IPS-18a (cell line): ENCODE measurements at regions not wholly inside any gene's neighbourhood (a gene's known extent, or its start where the extent isn't known, plus 50 kb on each side); places are given as distances from the start of the nearest gene placed in this dataset.

Source experiments
- H3K27ac ChIP-seq: one replicate; pipeline ENCODE4 v1.5.1; 2013; ENCODE audit warnings: low read length
- H3K27me3 ChIP-seq: one replicate; pipeline ENCODE4 v1.6.1; 2013; ENCODE audit warnings: mild to moderate bottlenecking, low read length; ENCODE audit not compliant: control insufficient read depth, insufficient read depth
- H3K36me3 ChIP-seq: one replicate; pipeline ENCODE4 v1.6.1; 2013; ENCODE audit warnings: low read depth, low read length; ENCODE audit not compliant: control insufficient read depth
- H3K4me1 ChIP-seq: one replicate; pipeline ENCODE4 v1.6.1; 2013; ENCODE audit warnings: low read depth, low read length; ENCODE audit not compliant: control insufficient read depth
- H3K4me3 ChIP-seq: one replicate; pipeline ENCODE4 v1.5.1; 2013; ENCODE audit warnings: low read length
- H3K9ac ChIP-seq: one replicate; pipeline ENCODE4 v1.6.1; 2013; ENCODE audit warnings: mild to moderate bottlenecking, low read length, moderate library complexity
- H3K9me3 ChIP-seq: one replicate; pipeline ENCODE4 v1.6.1; 2013; ENCODE audit warnings: low read depth, low read length; ENCODE audit not compliant: control insufficient read depth

- peaks cover 9% of the 10 kb centered on the region for H3K4me1 ChIP-seq
- H3K9me3 ChIP-seq, result no peaks in the 10 kb centered on the region
- no peaks in the 10 kb centered on the region for H3K27me3 ChIP-seq
- H3K4me3 ChIP-seq, result no peak overlapping the region
- no peaks in the 10 kb centered on the region for H3K36me3 ChIP-seq
- no peak overlapping the region for H3K27ac ChIP-seq
- H3K9ac ChIP-seq, result no peak overlapping the region
These were observed 620.6 kb upstream of the GNPDA2 start for GRCh38 chr4:45346816-45347435.

- peaks cover 9% of the 10 kb centered on the region for H3K4me1 ChIP-seq
- H3K36me3 ChIP-seq, result no peaks in the 10 kb centered on the region
- H3K9ac ChIP-seq, result no peak overlapping the region
- H3K27ac ChIP-seq, result no peak overlapping the region
- H3K4me3 ChIP-seq, result no peak overlapping the region
- no peaks in the 10 kb centered on the region for H3K27me3 ChIP-seq
- no peaks in the 10 kb centered on the region for H3K9me3 ChIP-seq
These were observed 619.2 kb upstream of the GNPDA2 start for GRCh38 chr4:45345558-45345957.

GRCh38 chr4:45331802-45332201 is 605.4 kb upstream of the GNPDA2 start:
- no peak overlapping the region for H3K27ac ChIP-seq
- H3K4me1 ChIP-seq, result peaks cover 9% of the 10 kb centered on the region
- no peak overlapping the region for H3K4me3 ChIP-seq
- H3K9ac ChIP-seq, result no peak overlapping the region
- no peaks in the 10 kb centered on the region for H3K36me3 ChIP-seq
- no peaks in the 10 kb centered on the region for H3K9me3 ChIP-seq
- H3K27me3 ChIP-seq, result no peaks in the 10 kb centered on the region

GRCh38 chr4:45327544-45327943 is 601.2 kb upstream of the GNPDA2 start:
- no peak overlapping the region for H3K9ac ChIP-seq
- H3K36me3 ChIP-seq, result no peaks in the 10 kb centered on the region
- H3K9me3 ChIP-seq, result no peaks in the 10 kb centered on the region
- no peak overlapping the region for H3K4me3 ChIP-seq
- no peak overlapping the region for H3K27ac ChIP-seq
- H3K4me1 ChIP-seq, result peaks cover 8% of the 10 kb centered on the region
- no peaks in the 10 kb centered on the region for H3K27me3 ChIP-seq

GRCh38 chr4:45324455-45325417 is 598.4 kb upstream of the GNPDA2 start:
- Histone ChIP-seq H3K9ac (no peak overlapping the region), H3K27ac (no peak overlapping the region), H3K27me3 (no peaks in the 10 kb centered on the region), H3K36me3 (no peaks in the 10 kb centered on the region), H3K9me3 (no peaks in the 10 kb centered on the region), H3K4me3 (no peak overlapping the region), H3K4me1 (no peaks in the 10 kb centered on the region)

GRCh38 chr4:45323453-45324058 is 597.2 kb upstream of the GNPDA2 start:
- H3K4me3 ChIP-seq, result no peak overlapping the region
- H3K36me3 ChIP-seq, result no peaks in the 10 kb centered on the region
- no peak overlapping the region for H3K27ac ChIP-seq
- no peaks in the 10 kb centered on the region for H3K27me3 ChIP-seq
- no peaks in the 10 kb centered on the region for H3K9me3 ChIP-seq
- H3K4me1 ChIP-seq, result no peaks in the 10 kb centered on the region
- H3K9ac ChIP-seq, result no peak overlapping the region

GRCh38 chr4:45317739-45318138 is 591.4 kb upstream of the GNPDA2 start:
- Histone ChIP-seq H3K36me3 (no peaks in the 10 kb centered on the region), H3K9me3 (no peaks in the 10 kb centered on the region), H3K4me1 (no peaks in the 10 kb centered on the region), H3K27ac (no peak overlapping the region), H3K9ac (no peak overlapping the region), H3K27me3 (no peaks in the 10 kb centered on the region), H3K4me3 (no peak overlapping the region)

- Histone ChIP-seq H3K4me1 (no peaks in the 10 kb centered on the region), H3K9me3 (no peaks in the 10 kb centered on the region), H3K9ac (no peak overlapping the region), H3K27ac (no peak overlapping the region), H3K4me3 (no peak overlapping the region), H3K27me3 (no peaks in the 10 kb centered on the region), H3K36me3 (no peaks in the 10 kb centered on the region)
These were observed 590.9 kb upstream of the GNPDA2 start for GRCh38 chr4:45317276-45317675.

GRCh38 chr4:45316257-45316656 is 589.9 kb upstream of the GNPDA2 start:
- Histone ChIP-seq H3K36me3 (no peaks in the 10 kb centered on the region), H3K4me3 (no peak overlapping the region), H3K27me3 (no peaks in the 10 kb centered on the region), H3K9me3 (no peaks in the 10 kb centered on the region), H3K9ac (no peak overlapping the region), H3K27ac (no peak overlapping the region), H3K4me1 (no peaks in the 10 kb centered on the region)

GRCh38 chr4:45302828-45303227 is 576.5 kb upstream of the GNPDA2 start:
- no peaks in the 10 kb centered on the region for H3K36me3 ChIP-seq
- no peak overlapping the region for H3K4me3 ChIP-seq
- H3K9me3 ChIP-seq, result no peaks in the 10 kb centered on the region
- H3K27ac ChIP-seq, result no peak overlapping the region
- H3K4me1 ChIP-seq, result no peaks in the 10 kb centered on the region
- H3K9ac ChIP-seq, result no peak overlapping the region
- H3K27me3 ChIP-seq, result no peaks in the 10 kb centered on the region

- Histone ChIP-seq H3K27ac (no peak overlapping the region), H3K27me3 (no peaks in the 10 kb centered on the region), H3K36me3 (no peaks in the 10 kb centered on the region), H3K4me3 (no peak overlapping the region), H3K4me1 (no peaks in the 10 kb centered on the region), H3K9ac (no peak overlapping the region), H3K9me3 (no peaks in the 10 kb centered on the region)
These were observed 568.1 kb upstream of the GNPDA2 start for GRCh38 chr4:45294464-45294863.
